ENCODE measurements at regions not wholly inside any gene's neighbourhood (a gene's known extent, or its start where the extent isn't known, plus 50 kb on each side); places are given as distances from the start of the nearest gene placed in this dataset.

- no peak for TF ChIP-seq CTCF (IDR thresholded peaks at IDR 0.05)
- Mint-ChIP-seq H3K4me1 (ENCODE audit: low read depth) (peaks cover 35% of the 10 kb centered on the region), H3K27ac (no peak overlapping the region), H3K36me3 (ENCODE audit: low read depth) (no peaks in the 10 kb centered on the region), H3K9me3 (no peaks in the 10 kb centered on the region), H3K27me3 (no peaks in the 10 kb centered on the region), H3K4me3 (no peak overlapping the region)
- DNase-seq: no peak
- intact Hi-C loops (cut with micrococcal nuclease): no loop called here
- ChIA-PET POLR2A (no interaction called here), CTCF (no interaction called here)
- ATAC-seq: no peak
Measured at GRCh38 chr2:207327513-207327912, 161.8 kb upstream of the KLF7 start.

GRCh38 chr2:207328944-207329386 is 163.2 kb upstream of the KLF7 start:
- POLR2A ChIA-PET: no interaction called here
- CTCF ChIA-PET: interaction anchor here (0.9 kb wide), 1 partner anchor 125 kb away, joined by 3 read pairs; no protein-coding TSS in a partner anchor
- intact Hi-C loops (cut with micrococcal nuclease): no loop called here
- H3K4me3 Mint-ChIP-seq: no peak overlapping the region
- H3K4me1 Mint-ChIP-seq (ENCODE audit: low read depth): peaks cover 49% of the 10 kb centered on the region
- DNase-seq (no peak), ATAC-seq (no peak)
- TF ChIP-seq CTCF (IDR thresholded peaks at IDR 0.05): no peak
- H3K27ac Mint-ChIP-seq: peak overlapping the region; percentile 65
- H3K27me3 Mint-ChIP-seq: no peaks in the 10 kb centered on the region
- no peaks in the 10 kb centered on the region for H3K36me3 Mint-ChIP-seq (ENCODE audit: low read depth)
- H3K9me3 Mint-ChIP-seq: no peaks in the 10 kb centered on the region

GRCh38 chr2:207330912-207331311 is 165.2 kb upstream of the KLF7 start:
- ChIA-PET CTCF (no interaction called here), POLR2A (no interaction called here)
- no peaks in the 10 kb centered on the region for H3K27me3 Mint-ChIP-seq
- H3K9me3 Mint-ChIP-seq: no peaks in the 10 kb centered on the region
- peak overlapping the region; percentile 18 for H3K4me3 Mint-ChIP-seq
- H3K36me3 Mint-ChIP-seq (ENCODE audit: low read depth): no peaks in the 10 kb centered on the region
- DNase-seq: peak; percentile 87
- peak overlapping the region; percentile 84 for H3K27ac Mint-ChIP-seq
- no peak for TF ChIP-seq CTCF (IDR thresholded peaks at IDR 0.05)
- intact Hi-C loops (cut with micrococcal nuclease): loop anchor here (5.0 kb wide), 2 partner anchors 49 to 169 kb away; no protein-coding TSS in a partner anchor
- peaks cover 63% of the 10 kb centered on the region for H3K4me1 Mint-ChIP-seq (ENCODE audit: low read depth)
- ATAC-seq: peak; percentile 80

DNA sequence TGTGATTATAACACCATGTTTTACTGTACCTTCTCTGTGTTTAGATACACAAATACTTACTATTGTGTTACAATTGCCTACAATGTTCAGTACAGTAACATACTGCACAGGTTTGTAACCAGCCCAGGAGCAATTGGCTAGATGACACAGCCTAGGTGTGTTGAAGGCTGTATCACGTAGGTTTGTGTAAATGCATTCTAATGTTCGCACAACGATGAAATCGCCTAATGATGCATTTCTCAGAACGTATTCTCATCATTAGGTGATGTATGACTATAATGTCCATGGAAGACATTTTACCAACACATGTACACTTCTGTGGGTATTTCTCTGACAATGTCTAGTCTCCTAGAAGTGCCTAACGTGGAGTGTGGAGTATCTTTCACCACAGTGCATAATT is 165.9 kb upstream of the KLF7 start:
- H3K27ac Mint-ChIP-seq: peak overlapping the region; percentile 81
- no peaks in the 10 kb centered on the region for H3K27me3 Mint-ChIP-seq
- intact Hi-C loops (cut with micrococcal nuclease): loop anchor here (5.0 kb wide), 2 partner anchors 49 to 169 kb away; no protein-coding TSS in a partner anchor
- ATAC-seq (no peak), DNase-seq (no peak)
- POLR2A ChIA-PET: no interaction called here
- H3K9me3 Mint-ChIP-seq: no peaks in the 10 kb centered on the region
- no peak for TF ChIP-seq CTCF (IDR thresholded peaks at IDR 0.05)
- CTCF ChIA-PET: no interaction called here
- H3K4me3 Mint-ChIP-seq: no peak overlapping the region
- H3K4me1 Mint-ChIP-seq (ENCODE audit: low read depth): peaks cover 64% of the 10 kb centered on the region
- H3K36me3 Mint-ChIP-seq (ENCODE audit: low read depth): no peaks in the 10 kb centered on the region

DNA sequence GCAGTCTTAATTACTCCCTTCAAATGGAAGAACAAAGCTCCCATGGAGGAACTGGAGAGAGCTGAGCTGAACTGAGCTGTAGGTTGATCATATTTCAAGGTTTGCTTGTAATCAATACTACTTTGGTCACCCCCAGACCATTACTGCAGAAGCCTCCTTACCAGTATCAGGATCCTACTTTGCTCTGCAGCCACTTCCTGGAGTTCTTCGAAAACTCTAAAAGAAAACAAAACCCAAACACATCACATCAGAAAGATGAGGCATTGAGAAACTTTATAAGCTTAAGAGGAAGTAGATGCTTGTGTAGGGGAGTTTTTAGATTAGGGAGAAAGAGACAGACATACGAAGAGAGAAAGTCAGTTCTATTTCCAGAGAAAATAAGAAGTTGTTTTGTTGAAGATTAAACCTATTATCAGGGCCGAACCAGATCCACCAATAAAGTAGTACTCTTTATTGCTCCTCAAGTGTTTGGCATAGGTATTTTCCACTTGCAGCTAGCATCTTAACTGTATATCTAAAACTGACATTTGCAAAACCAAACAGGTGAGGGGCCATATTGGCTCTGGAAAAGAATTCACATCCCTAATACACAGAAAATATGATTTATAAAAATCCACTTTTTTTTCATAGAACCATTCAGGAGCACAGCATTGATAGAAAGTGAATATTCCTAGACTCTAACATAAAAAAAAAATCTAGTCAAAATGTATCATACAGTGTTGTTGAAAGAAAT is 166.9 kb upstream of the KLF7 start:
- intact Hi-C loops (cut with micrococcal nuclease): loop anchor here (5.0 kb wide), 2 partner anchors 50 to 170 kb away; no protein-coding TSS in a partner anchor
- Mint-ChIP-seq H3K4me3 (no peak overlapping the region), H3K27me3 (no peaks in the 10 kb centered on the region), H3K4me1 (ENCODE audit: low read depth) (peaks cover 74% of the 10 kb centered on the region), H3K36me3 (ENCODE audit: low read depth) (no peaks in the 10 kb centered on the region), H3K9me3 (no peaks in the 10 kb centered on the region), H3K27ac (peak overlapping the region; percentile 81)
- ChIA-PET POLR2A (no interaction called here), CTCF (no interaction called here)
- ATAC-seq (peak; percentile 33), DNase-seq (no peak)
- TF ChIP-seq CTCF (IDR thresholded peaks at IDR 0.05): no peak

Data from activated CD8-positive, alpha-beta T cell treated with anti-CD3 and anti-CD28 coated beads for 36 hours (primary cell).